NOMO-1 treated with DMSO at 0.1 percent for 48 hours (cell line): ENCODE measurements at regions not wholly inside any gene's neighbourhood (a gene's known extent, or its start where the extent isn't known, plus 50 kb on each side); places are given as distances from the start of the nearest gene placed in this dataset.

ENCODE experiments used
- DNase-seq: peaks from one replicate; lab custom pipeline; 2025; ENCODE audit not compliant: unreplicated experiment; lab: John Stamatoyannopoulos, UW

DNA sequence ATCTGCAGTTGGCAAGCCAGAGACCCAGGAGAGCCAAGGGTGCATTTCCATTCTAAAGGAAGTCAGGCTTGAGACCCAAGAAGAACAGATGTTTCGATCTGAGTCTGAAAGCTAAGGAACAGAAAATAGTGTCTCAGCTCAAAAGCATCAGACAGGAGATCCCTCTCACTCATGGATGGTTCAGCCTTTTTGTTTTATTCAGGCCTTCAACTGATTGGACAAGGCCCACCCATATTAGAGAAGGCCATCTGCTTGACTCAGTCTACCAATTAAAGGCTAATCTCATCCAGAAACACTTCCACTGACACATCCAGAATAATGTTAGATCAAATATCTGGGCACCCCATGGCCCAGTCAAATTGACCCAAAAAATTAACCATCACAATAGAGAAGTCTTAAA, 255.0 kb downstream of the TXNL1 start:
- no peak for DNase-seq

DNA sequence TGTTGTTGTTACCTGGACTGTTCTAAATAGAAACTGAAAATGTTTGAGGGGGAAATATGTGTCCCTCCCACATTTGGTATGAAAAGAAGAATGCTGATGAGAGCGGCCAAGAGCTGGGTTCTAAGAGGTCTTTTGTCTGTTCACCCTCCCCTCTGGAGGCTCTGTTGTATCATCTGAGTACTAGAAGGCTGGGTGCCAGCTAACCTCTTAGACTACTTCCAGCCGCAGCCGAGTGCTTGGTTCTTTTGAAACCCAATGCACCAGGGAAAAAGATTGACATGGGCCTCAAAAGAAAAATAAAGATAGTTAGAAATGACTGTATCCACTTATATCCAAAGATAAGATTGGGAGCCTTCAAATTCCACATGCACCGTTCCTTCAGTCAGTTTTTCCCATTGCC, 255.9 kb downstream of the TXNL1 start:
- no peak for DNase-seq

DNA sequence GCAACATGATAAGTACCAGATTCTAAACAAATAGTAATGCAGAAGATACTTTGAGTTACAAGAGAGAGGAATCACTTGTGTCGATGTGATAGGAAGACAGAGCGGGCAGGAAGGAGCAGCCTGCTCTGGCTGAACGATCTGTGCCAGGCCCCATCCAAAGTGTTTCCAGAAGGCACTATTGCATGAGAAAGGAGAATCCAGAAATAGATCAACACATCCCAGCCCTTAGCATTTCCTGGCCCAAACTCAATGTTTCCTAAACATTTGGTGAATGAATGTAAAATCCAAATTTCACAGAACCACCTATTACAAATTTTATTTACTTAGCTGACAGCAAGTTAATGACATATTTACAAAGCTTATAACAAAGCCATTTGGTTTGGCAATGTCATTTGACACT, 257.2 kb downstream of the TXNL1 start:
- DNase-seq = no peak

DNA sequence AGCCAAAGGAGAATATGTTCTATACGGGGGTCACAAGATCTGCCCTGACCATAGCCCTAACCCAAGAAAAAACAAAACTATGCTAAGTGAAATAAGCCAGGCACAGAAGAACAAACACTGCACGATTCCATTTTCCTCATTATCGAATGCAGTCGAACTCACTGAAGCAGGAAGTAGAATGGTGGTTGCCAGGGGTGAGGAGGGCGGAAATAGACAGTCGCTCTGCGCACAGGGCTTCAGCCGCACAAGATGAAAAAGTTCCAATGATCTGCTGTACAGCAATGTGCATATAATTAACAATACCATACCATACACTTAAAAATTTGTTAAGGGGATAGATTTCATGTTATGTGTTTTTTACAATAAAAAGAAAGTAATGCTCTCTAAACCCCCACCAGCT, 257.7 kb downstream of the TXNL1 start:
- no peak for DNase-seq

- DNase-seq = no peak
Measured at GRCh38 chr18:56379256-56379655, 259.1 kb downstream of the TXNL1 start.

GRCh38 chr18:56377231-56377630, 261.2 kb downstream of the TXNL1 start:
- DNase-seq = no peak

DNA sequence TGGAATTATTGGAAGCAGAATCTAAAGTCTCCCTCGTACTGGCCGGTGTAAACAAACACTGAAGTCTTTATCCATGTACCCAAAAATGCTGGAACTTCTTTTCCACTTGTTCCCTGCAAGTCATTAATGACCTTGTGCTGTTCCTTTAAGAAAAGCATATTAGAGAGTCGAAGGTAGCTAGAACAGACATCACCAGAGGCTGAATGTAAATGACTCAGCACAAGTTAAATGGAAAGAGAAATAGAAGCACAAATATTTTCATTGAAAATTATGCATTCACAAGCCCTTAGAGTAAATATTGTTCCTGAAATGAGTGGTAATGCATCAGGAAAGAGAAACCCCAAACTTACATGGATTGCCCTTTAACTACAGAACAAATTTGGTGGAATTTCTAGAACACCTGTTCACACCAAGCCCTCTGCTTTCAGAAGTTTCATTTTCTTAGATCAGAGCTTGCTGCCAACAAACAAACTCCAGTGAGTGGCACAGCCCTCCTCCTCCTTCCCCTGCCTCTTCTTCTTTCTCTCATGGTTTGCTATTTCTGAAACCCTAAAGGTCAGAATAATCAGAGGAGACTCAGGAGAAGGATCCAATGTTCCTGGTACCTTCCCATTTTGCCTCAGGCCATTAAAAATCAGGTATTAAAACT, 264.3 kb downstream of the TXNL1 start:
- no peak for DNase-seq

GRCh38 chr18:56373601-56374000, 264.8 kb downstream of the TXNL1 start:
- DNase-seq = no peak

DNA sequence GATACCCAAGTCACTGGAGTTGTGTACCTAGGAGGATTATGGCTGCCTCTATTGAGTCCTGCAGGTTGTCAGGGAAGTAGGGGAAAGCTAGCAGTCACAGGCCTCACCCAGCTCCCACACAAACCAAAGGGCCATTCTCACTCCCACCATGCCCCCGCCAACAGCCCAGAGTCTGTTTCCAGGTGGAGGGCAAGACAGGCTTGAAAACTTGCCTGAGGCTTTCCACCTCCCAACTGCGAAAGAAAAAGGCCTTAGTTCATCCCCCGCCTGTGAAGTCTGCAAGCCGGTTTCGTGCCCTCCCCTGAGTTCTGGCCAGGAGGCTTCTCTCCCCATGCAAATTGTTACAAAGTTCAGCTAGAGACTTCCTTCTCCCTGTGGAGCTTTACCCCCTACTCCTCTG, 270.3 kb downstream of the TXNL1 start:
- DNase-seq = no peak

GRCh38 chr18:56358608-56359280, 279.6 kb downstream of the TXNL1 start:
- no peak for DNase-seq

GRCh38 chr18:56353663-56354260, 284.6 kb downstream of the TXNL1 start:
- DNase-seq = no peak

DNA sequence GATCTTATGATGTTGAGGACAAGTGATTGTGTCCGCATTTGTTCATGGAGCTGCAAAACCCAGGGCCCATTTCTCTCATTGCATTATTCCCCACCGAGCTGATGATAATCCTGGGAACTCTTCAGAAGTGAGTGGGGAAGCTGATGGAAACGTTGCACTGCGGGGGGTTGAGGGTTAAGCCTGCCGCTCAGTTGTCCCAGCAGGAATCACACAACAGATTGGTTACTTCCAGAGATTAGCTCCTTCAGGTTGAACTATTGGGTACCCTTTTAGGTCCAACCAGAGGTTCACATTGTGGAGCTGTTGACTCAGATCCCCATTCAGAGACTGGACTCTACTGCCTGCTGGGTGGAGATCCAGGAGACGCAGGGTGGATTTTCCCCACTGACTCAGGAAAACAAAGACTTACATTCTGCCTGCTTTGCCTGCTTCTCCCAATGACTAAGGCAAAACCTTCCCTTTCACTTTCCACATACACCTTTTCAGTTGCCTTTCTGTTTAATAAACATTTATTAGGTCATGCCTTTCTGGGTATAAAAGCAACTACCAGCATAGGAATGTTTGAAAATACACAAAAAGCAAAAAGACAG, 286.4 kb downstream of the TXNL1 start:
- no peak for DNase-seq

- no peak for DNase-seq
Measured at GRCh38 chr18:56337507-56337906, 300.9 kb downstream of the TXNL1 start.

DNA sequence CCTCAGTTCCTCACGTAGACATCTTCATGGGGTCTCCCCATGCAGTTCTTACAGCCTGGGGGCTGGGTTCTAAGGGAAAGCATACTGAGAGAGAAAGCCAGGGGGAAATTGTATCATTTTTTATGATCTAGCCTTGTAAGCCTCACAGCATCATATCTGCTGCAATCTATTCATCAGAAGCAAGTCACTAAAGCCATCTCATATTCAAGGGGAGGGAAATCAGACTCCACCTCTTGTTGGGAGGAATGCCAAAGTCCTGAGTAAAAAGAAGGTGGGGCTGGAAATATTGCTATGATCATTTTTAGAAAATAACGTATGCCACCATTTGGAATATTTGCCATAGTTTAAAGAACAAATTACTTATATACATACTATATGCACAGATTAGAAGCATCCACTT, 304.6 kb downstream of the TXNL1 start:
- DNase-seq = no peak

DNA sequence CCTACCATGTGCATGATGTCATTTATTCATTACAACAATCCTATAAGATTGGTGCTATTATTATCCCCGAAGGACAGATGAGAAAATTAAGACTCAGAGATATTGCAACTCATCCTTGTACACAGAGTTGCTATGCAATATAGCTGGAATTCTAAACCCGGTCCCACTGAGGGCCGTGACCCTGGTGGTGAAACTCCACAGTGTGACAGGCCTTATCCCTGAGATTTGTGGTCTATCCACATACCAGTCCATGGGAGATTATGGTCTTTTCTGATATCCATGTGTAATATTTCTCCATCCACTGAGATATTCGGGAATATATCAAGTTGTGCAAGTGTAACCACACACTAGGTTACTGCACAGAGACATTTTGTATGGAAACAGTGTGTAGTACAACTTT, 305.2 kb downstream of the TXNL1 start:
- no peak for DNase-seq

DNA sequence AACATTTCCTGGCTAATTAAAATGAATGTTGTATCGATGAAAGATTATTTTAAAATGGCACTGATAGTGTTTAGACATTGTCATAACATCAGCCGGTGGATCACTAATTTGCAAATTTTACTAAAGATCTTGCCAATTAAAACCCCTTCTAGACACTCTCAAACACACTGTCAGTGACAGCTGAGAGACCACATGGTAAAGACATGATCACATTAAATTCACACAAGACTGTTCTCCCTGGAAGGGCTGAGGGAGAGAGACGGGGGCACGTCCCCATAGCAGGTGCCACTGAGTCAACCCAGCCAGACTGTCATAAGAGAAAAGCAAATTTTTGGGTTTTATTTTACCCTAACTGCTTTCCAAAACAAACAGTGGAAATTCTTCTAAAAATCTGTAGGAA, 306.0 kb downstream of the TXNL1 start:
- no peak for DNase-seq

GRCh38 chr18:56330366-56331110, 307.9 kb downstream of the TXNL1 start:
- DNase-seq = peak; percentile 91

- no peak for DNase-seq
Measured at GRCh38 chr18:56329536-56329935, 308.9 kb downstream of the TXNL1 start.

DNA sequence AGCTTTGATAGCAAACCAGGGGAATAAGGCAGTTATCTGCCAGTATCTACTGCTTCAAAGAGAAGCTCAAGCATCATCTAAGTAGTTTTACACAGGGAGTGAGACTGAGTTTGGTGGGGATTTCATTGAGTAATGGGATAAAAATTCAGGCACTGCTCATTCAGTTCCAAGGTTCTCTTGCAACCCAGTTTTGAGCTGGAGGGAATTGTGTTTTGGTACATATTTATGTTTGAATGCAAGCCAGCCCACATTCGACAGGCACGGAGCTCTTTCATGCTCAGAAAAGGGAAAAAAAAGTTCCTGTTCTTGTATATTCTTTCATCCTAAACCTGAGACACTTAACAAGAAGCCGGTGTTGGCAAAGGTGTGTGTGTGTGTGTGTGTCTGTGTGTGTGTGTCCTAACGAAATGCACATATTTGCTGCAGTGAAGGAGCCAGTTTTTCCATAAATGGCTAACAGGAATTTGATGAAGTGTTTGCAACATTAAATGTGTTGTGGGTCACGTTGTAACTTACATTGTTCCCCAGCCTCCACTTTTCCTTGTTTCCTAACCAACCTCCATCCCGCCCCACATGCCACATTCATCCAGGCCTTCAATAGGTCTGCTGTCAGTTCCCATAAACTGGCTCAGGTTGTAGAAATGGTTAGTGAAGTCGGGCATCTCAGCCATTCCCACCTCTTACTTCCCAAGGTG, 311.1 kb downstream of the TXNL1 start:
- DNase-seq = no peak

DNA sequence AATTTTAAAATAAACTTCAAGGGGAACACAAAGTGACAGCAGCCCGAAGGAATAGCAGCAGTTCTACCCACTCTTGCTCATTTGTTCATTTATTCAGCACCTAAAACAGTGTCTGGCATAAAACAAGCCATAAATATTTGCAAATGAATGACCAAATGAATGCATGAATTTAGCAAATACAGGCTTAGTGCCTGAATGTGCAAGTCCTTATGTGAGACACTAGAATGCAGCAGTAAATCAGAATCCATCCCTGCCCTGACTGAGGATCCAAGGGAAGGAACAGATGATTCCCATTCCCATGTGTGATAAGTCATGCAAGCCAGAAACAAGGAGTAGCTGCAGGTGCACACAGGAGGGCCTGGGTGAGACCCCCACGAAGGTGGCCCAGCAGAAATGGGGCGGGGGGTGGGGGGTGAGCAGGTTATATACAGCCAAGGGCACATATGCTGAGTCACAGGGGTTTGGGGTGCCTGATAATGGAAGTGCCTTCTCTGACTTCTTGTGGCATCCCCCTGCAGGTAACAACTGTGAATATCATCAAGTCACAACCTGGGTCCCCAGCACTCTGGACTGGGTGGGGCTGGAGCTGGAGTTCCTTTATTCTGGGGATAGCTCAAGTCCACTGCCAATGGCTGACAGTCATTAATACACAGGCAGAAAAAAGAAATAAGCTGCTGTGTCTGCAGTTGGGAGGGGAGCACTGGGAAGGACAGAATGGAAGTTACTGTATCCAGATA, 311.9 kb downstream of the TXNL1 start:
- no peak for DNase-seq
